NCI-H226 (cell line): ENCODE measurements at regions not wholly inside any gene's neighbourhood (a gene's known extent, or its start where the extent isn't known, plus 50 kb on each side); places are given as distances from the start of the nearest gene placed in this dataset.

Source experiments
- DNase-seq: peaks from one replicate; pipeline ENCODE4 v3.0.0-alpha.2; 2015

GRCh38 chr15:97115761-97116070 is 785.2 kb downstream of the NR2F2 start:
- DNase-seq: no peak

GRCh38 chr15:97124790-97125189 is 794.3 kb downstream of the NR2F2 start:
- no peak for DNase-seq

GRCh38 chr15:97126553-97127233 is 796.2 kb downstream of the NR2F2 start:
- peak; percentile 50 for DNase-seq

- DNase-seq: peak; percentile 44
These were observed 799.2 kb downstream of the NR2F2 start for GRCh38 chr15:97129674-97130073.

GRCh38 chr15:97140216-97140615 is 809.7 kb downstream of the NR2F2 start:
- no peak for DNase-seq

- no peak for DNase-seq
These were observed 810.9 kb downstream of the NR2F2 start for GRCh38 chr15:97141360-97141759.

- DNase-seq: peak; percentile 28
These were observed 811.4 kb downstream of the NR2F2 start for GRCh38 chr15:97141871-97142270.

- DNase-seq: no peak
These were observed 813.3 kb downstream of the NR2F2 start for GRCh38 chr15:97143592-97144376.

GRCh38 chr15:97144377-97144711 is 813.8 kb downstream of the NR2F2 start:
- DNase-seq: no peak

- no peak for DNase-seq
These were observed 813.3 kb upstream of the ARRDC4 start for GRCh38 chr15:97146929-97147870.

GRCh38 chr15:97153356-97153965 is 807.0 kb upstream of the ARRDC4 start:
- DNase-seq: no peak

- DNase-seq: no peak
These were observed 803.7 kb upstream of the ARRDC4 start for GRCh38 chr15:97156739-97157265.

GRCh38 chr15:97162805-97163495 is 797.6 kb upstream of the ARRDC4 start:
- DNase-seq: no peak

GRCh38 chr15:97165205-97165604 is 795.3 kb upstream of the ARRDC4 start:
- DNase-seq: peak; percentile 39

GRCh38 chr15:97168704-97169475 is 791.6 kb upstream of the ARRDC4 start:
- no peak for DNase-seq

GRCh38 chr15:97171556-97171955 is 788.9 kb upstream of the ARRDC4 start:
- no peak for DNase-seq

- no peak for DNase-seq
These were observed 785.5 kb upstream of the ARRDC4 start for GRCh38 chr15:97174886-97175540.

GRCh38 chr15:97177151-97177577 is 783.3 kb upstream of the ARRDC4 start:
- no peak for DNase-seq

GRCh38 chr15:97182581-97182980 is 777.9 kb upstream of the ARRDC4 start:
- no peak for DNase-seq

GRCh38 chr15:97189162-97189780 is 771.2 kb upstream of the ARRDC4 start:
- DNase-seq: peak; percentile 52
